Neural progenitor cell (in vitro differentiated cells): ENCODE measurements at regions not wholly inside any gene's neighbourhood (a gene's known extent, or its start where the extent isn't known, plus 50 kb on each side); places are given as distances from the start of the nearest gene placed in this dataset.

Source experiments
- DNase-seq: peaks from one replicate; pipeline ENCODE4 v3.0.0-alpha.2; 2016; ENCODE audit warnings: low spot score
- H2AFZ ChIP-seq: fragments of 200-600 bp; sonication (generic); replicated peaks from 2 replicates; pipeline ENCODE4 v1.6.1; 2016; ENCODE audit warnings: antibody characterized with exemption
- H3F3A ChIP-seq: fragments of 200-600 bp; sonication (generic); 2 replicates; pipeline ENCODE4 v1.6.1; 2016; ENCODE audit warnings: antibody characterized with exemption, low read depth
- H3K27ac ChIP-seq: fragments of 200-600 bp; sonication (generic); 2 replicates; pipeline ENCODE4 v1.5.1; 2016; ENCODE audit warnings: mild to moderate bottlenecking
- H3K27me3 ChIP-seq: fragments of 200-600 bp; sonication (generic); 2 replicates; pipeline ENCODE4 v1.6.1; 2016; ENCODE audit warnings: mild to moderate bottlenecking, moderate library complexity
- H3K36me3 ChIP-seq: fragments of 200-600 bp; sonication (generic); 2 replicates; pipeline ENCODE4 v1.5.1; 2016
- H3K4me1 ChIP-seq: fragments of 200-600 bp; sonication (generic); 2 replicates; pipeline ENCODE4 v1.6.1; 2016; ENCODE audit warnings: mixed run types
- H3K4me2 ChIP-seq: fragments of 200-600 bp; sonication (generic); 2 replicates; pipeline ENCODE4 v1.6.1; 2016
- H3K4me3 ChIP-seq: fragments of 200-600 bp; sonication (generic); 2 replicates; pipeline ENCODE4 v1.5.1; 2016
- H3K79me2 ChIP-seq: fragments of 200-600 bp; sonication (generic); 2 replicates; pipeline ENCODE4 v1.6.1; 2016; ENCODE audit warnings: low read depth
- H3K9ac ChIP-seq: fragments of 200-600 bp; sonication (generic); 2 replicates; pipeline ENCODE4 v1.6.1; 2016
- H3K9me3 ChIP-seq: fragments of 200-600 bp; sonication (generic); 2 replicates; pipeline ENCODE4 v1.5.1; 2016; ENCODE audit warnings: low read depth
- H4K20me1 ChIP-seq: fragments of 200-600 bp; sonication (generic); 2 replicates; pipeline ENCODE4 v1.6.1; 2016; ENCODE audit warnings: low read depth
- H3K27ac Mint-ChIP-seq: 3 replicates; pipeline ENCODE4 v1.8.0; 2021; ENCODE audit warnings: mixed read lengths
- H3K27me3 Mint-ChIP-seq: 2 replicates; pipeline ENCODE4 v1.8.0; 2022; ENCODE audit warnings: low read depth, mild to moderate bottlenecking, inconsistent platforms, moderate library complexity, mixed read lengths; ENCODE audit not compliant: insufficient read depth
- H3K36me3 Mint-ChIP-seq: 3 replicates; pipeline ENCODE4 v1.8.0; 2021; ENCODE audit warnings: mixed read lengths
- H3K4me1 Mint-ChIP-seq: 3 replicates; pipeline ENCODE4 v1.8.0; 2021; ENCODE audit warnings: mixed read lengths
- H3K4me3 Mint-ChIP-seq: 3 replicates; pipeline ENCODE4 v1.8.0; 2021; ENCODE audit warnings: mild to moderate bottlenecking, moderate library complexity, mixed read lengths
- H3K9me3 Mint-ChIP-seq: 3 replicates; pipeline ENCODE4 v1.8.0; 2020; ENCODE audit warnings: mixed read lengths
- CTCF ChIP-seq: fragments of 200-600 bp; sonication (generic); IDR thresholded peaks from 2 replicates; pipeline ENCODE4 v1.5.1; 2017; ENCODE audit warnings: antibody characterized with exemption, mild to moderate bottlenecking
- EZH2 ChIP-seq: fragments of 200-600 bp; sonication (generic); IDR thresholded peaks from 2 replicates; pipeline ENCODE4 v1.6.1; 2017; ENCODE audit warnings: antibody characterized with exemption, mild to moderate bottlenecking, moderate library complexity
- EZH2phosphoT487 ChIP-seq: fragments of 200-600 bp; sonication (generic); IDR thresholded peaks from 2 replicates; pipeline ENCODE4 v1.6.1; 2017; ENCODE audit warnings: antibody characterized with exemption

GRCh38 chr16:63735456-63735855 is 1386.4 kb downstream of the CDH11 start:
- Mint-ChIP-seq H3K4me1 (no peaks in the 10 kb centered on the region), H3K9me3 (no peaks in the 10 kb centered on the region), H3K36me3 (no peaks in the 10 kb centered on the region), H3K27ac (no peak overlapping the region), H3K27me3 (no peaks in the 10 kb centered on the region), H3K4me3 (no peak overlapping the region)
- Histone ChIP-seq H3F3A (no peaks in the 10 kb centered on the region), H3K36me3 (no peaks in the 10 kb centered on the region), H4K20me1 (no peaks in the 10 kb centered on the region), H3K4me3 (no peak overlapping the region), H3K4me1 (no peaks in the 10 kb centered on the region), H3K27ac (no peak overlapping the region), H3K4me2 (no peak overlapping the region), H3K9ac (no peak overlapping the region), H2AFZ (no peak overlapping the region), H3K9me3 (no peaks in the 10 kb centered on the region), H3K27me3 (no peaks in the 10 kb centered on the region), H3K79me2 (no peaks in the 10 kb centered on the region)
- DNase-seq: no peak
- TF ChIP-seq EZH2: no peak
- no peak for TF ChIP-seq CTCF
- no peak for TF ChIP-seq EZH2phosphoT487

- no peaks in the 10 kb centered on the region for H3K9me3 ChIP-seq
- H3K4me2 ChIP-seq: no peak overlapping the region
- no peaks in the 10 kb centered on the region for H3K79me2 ChIP-seq
- no peaks in the 10 kb centered on the region for H3K9me3 Mint-ChIP-seq
- no peaks in the 10 kb centered on the region for H3K36me3 ChIP-seq
- no peaks in the 10 kb centered on the region for H3K27me3 Mint-ChIP-seq
- H4K20me1 ChIP-seq: no peaks in the 10 kb centered on the region
- no peak overlapping the region for H3K27ac ChIP-seq
- H2AFZ ChIP-seq: no peak overlapping the region
- DNase-seq: no peak
- no peak overlapping the region for H3K4me3 ChIP-seq
- H3K4me3 Mint-ChIP-seq: no peak overlapping the region
- H3K36me3 Mint-ChIP-seq: no peaks in the 10 kb centered on the region
- no peaks in the 10 kb centered on the region for H3K4me1 Mint-ChIP-seq
- H3K4me1 ChIP-seq: no peaks in the 10 kb centered on the region
- no peak overlapping the region for H3K27ac Mint-ChIP-seq
- no peak overlapping the region for H3K9ac ChIP-seq
- no peaks in the 10 kb centered on the region for H3F3A ChIP-seq
- TF ChIP-seq EZH2 (no peak), CTCF (peak; percentile 42)
- no peaks in the 10 kb centered on the region for H3K27me3 ChIP-seq
These were observed 1401.0 kb downstream of the CDH11 start for GRCh38 chr16:63720848-63721247.

GRCh38 chr16:63719926-63720325 is 1401.9 kb downstream of the CDH11 start:
- Histone ChIP-seq H3K4me1 (no peaks in the 10 kb centered on the region), H2AFZ (no peak overlapping the region), H3K79me2 (no peaks in the 10 kb centered on the region), H3K9ac (no peak overlapping the region), H3K4me3 (no peak overlapping the region), H3K27ac (no peak overlapping the region), H3K4me2 (no peak overlapping the region), H3K27me3 (no peaks in the 10 kb centered on the region), H3K36me3 (no peaks in the 10 kb centered on the region), H3F3A (no peaks in the 10 kb centered on the region), H3K9me3 (no peaks in the 10 kb centered on the region), H4K20me1 (no peaks in the 10 kb centered on the region)
- no peaks in the 10 kb centered on the region for H3K4me1 Mint-ChIP-seq
- TF ChIP-seq EZH2 (no peak), CTCF (no peak), EZH2phosphoT487 (no peak)
- no peaks in the 10 kb centered on the region for H3K36me3 Mint-ChIP-seq
- no peaks in the 10 kb centered on the region for H3K9me3 Mint-ChIP-seq
- no peak overlapping the region for H3K4me3 Mint-ChIP-seq
- no peaks in the 10 kb centered on the region for H3K27me3 Mint-ChIP-seq
- H3K27ac Mint-ChIP-seq: no peak overlapping the region
- DNase-seq: no peak

- H2AFZ ChIP-seq: no peak overlapping the region
- no peaks in the 10 kb centered on the region for H3K9me3 Mint-ChIP-seq
- TF ChIP-seq EZH2 (no peak), CTCF (no peak), EZH2phosphoT487 (no peak)
These were observed 1404.1 kb downstream of the CDH11 start for GRCh38 chr16:63717806-63718205.

More at GRCh38 chr16:63717806-63718205, 1404.1 kb downstream of the CDH11 start:
- H3K4me3 Mint-ChIP-seq: no peak overlapping the region
- DNase-seq: no peak
- no peaks in the 10 kb centered on the region for H3K27me3 Mint-ChIP-seq
- H3F3A ChIP-seq: no peaks in the 10 kb centered on the region
- H3K9me3 ChIP-seq: no peaks in the 10 kb centered on the region
- no peak overlapping the region for H3K9ac ChIP-seq
- no peaks in the 10 kb centered on the region for H3K27me3 ChIP-seq
- no peaks in the 10 kb centered on the region for H3K79me2 ChIP-seq
- no peaks in the 10 kb centered on the region for H3K4me1 Mint-ChIP-seq
- H3K4me3 ChIP-seq: no peak overlapping the region
- H3K27ac Mint-ChIP-seq: no peak overlapping the region
- H3K36me3 ChIP-seq: no peaks in the 10 kb centered on the region
- H3K4me2 ChIP-seq: no peak overlapping the region
- H4K20me1 ChIP-seq: no peaks in the 10 kb centered on the region
- no peaks in the 10 kb centered on the region for H3K4me1 ChIP-seq
- no peak overlapping the region for H3K27ac ChIP-seq
- no peaks in the 10 kb centered on the region for H3K36me3 Mint-ChIP-seq
